ENCODE measurements at regions not wholly inside any gene's neighbourhood (a gene's known extent, or its start where the extent isn't known, plus 50 kb on each side); places are given as distances from the start of the nearest gene placed in this dataset.

DNA sequence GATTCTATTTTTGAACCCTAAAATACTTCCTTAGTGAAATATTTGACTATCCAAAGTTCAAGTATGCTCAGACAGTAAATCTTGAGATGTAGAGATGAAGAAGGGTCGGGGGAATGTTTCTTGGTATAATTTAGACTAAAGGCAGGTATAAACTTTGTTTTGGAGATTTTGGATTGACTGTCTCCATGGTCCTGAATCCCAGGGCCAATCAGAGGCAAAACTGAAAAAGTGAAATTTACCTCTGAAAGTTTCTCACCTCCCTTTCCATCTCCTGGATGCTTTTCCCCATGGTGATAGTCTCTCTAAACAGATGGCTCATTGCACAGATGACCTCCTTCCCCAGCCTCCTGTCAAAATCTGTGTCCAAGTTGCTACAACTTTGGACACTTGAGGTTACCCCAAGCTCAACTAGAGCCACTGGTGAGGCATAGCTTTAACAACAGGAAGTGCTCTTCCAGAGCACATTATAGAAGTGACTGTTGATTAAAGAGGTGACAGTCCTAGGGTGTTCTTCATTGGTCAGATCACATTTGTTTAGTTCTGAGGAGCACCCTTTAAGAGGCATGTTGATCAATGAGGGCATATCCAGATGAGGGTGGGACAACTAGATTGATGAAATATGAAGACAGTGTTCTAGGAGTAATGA is 128.4 kb downstream of the AKAP11 start:
- no TSS peak for BruUV-seq (replicated peaks)
- CTCF ChIA-PET: no interaction called here
- in situ Hi-C loops (cut with HindIII; ENCODE audit: low pct_unique_long_range_greater_than_20kb, low sequenced_read_pairs): no loop called here

DNA sequence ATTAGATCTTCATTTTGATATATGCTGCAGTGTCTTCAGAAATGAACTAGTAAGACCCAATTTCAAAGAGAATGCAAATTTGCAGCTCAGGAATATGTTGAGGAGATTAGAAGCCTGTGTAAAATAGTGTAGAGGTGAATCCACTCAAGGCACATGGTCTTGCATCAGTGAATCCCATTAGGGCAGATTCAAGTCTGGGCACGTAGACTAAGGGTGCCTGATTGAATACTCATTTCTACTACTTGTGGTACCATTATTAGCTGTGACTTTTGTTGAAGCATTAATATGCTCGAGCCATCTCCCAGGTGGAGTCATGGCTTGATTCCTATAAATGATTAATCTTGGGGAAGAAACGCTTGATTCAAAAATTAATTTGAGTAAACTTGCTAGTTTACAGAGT is 129.4 kb downstream of the AKAP11 start:
- Histone ChIP-seq H3K36me3 (ENCODE audit: control insufficient read depth, insufficient read depth, low read length) (no peaks in the 10 kb centered on the region), H3K4me1 (ENCODE audit: control insufficient read depth, insufficient read depth, low read length) (no peaks in the 10 kb centered on the region), H3K27ac (ENCODE audit: low read length) (no peak overlapping the region), H3K27me3 (ENCODE audit: control insufficient read depth, insufficient read depth, low read length) (no peaks in the 10 kb centered on the region), H3K4me3 (ENCODE audit: low read depth in 2 of 2, low read length in 2 of 2) (no peak overlapping the region), H3K9me3 (ENCODE audit: control insufficient read depth, insufficient read depth, low read depth, low read length) (no peaks in the 10 kb centered on the region)
- no peak for DNase-seq (ENCODE audit: low read depth, low spot score)
- ATAC-seq: no peak
- TF ChIP-seq SIN3A (IDR thresholded peaks at IDR 0.05; ENCODE audit: borderline replicate concordance, insufficient read depth, low read depth, low read length): no peak
- TF ChIP-seq, protein P1, sequence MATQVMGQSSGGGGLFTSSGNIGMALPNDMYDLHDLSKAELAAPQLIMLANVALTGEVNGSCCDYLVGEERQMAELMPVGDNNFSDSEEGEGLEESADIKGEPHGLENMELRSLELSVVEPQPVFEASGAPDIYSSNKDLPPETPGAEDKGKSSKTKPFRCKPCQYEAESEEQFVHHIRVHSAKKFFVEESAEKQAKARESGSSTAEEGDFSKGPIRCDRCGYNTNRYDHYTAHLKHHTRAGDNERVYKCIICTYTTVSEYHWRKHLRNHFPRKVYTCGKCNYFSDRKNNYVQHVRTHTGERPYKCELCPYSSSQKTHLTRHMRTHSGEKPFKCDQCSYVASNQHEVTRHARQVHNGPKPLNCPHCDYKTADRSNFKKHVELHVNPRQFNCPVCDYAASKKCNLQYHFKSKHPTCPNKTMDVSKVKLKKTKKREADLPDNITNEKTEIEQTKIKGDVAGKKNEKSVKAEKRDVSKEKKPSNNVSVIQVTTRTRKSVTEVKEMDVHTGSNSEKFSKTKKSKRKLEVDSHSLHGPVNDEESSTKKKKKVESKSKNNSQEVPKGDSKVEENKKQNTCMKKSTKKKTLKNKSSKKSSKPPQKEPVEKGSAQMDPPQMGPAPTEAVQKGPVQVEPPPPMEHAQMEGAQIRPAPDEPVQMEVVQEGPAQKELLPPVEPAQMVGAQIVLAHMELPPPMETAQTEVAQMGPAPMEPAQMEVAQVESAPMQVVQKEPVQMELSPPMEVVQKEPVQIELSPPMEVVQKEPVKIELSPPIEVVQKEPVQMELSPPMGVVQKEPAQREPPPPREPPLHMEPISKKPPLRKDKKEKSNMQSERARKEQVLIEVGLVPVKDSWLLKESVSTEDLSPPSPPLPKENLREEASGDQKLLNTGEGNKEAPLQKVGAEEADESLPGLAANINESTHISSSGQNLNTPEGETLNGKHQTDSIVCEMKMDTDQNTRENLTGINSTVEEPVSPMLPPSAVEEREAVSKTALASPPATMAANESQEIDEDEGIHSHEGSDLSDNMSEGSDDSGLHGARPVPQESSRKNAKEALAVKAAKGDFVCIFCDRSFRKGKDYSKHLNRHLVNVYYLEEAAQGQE (IDR thresholded peaks at IDR 0.05; ENCODE audit: insufficient read depth in 1 of 2, low read depth in 2 of 2, low read length in 1 of 2): no peak
- no peak for TF ChIP-seq TCF7L2 (IDR thresholded peaks at IDR 0.05; ENCODE audit: low read depth, low read length)
- no peak for TF ChIP-seq POLR2AphosphoS5 (IDR thresholded peaks at IDR 0.05; ENCODE audit: low read depth, low read length)
- TF ChIP-seq, protein P2, sequence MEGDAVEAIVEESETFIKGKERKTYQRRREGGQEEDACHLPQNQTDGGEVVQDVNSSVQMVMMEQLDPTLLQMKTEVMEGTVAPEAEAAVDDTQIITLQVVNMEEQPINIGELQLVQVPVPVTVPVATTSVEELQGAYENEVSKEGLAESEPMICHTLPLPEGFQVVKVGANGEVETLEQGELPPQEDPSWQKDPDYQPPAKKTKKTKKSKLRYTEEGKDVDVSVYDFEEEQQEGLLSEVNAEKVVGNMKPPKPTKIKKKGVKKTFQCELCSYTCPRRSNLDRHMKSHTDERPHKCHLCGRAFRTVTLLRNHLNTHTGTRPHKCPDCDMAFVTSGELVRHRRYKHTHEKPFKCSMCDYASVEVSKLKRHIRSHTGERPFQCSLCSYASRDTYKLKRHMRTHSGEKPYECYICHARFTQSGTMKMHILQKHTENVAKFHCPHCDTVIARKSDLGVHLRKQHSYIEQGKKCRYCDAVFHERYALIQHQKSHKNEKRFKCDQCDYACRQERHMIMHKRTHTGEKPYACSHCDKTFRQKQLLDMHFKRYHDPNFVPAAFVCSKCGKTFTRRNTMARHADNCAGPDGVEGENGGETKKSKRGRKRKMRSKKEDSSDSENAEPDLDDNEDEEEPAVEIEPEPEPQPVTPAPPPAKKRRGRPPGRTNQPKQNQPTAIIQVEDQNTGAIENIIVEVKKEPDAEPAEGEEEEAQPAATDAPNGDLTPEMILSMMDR (IDR thresholded peaks at IDR 0.05): no peak
- ChIA-PET CTCF (no interaction called here), POLR2A (no interaction called here)
- no TSS peak for BruUV-seq (replicated peaks)
- in situ Hi-C loops (cut with HindIII; ENCODE audit: low pct_unique_long_range_greater_than_20kb, low sequenced_read_pairs): no loop called here
- intact Hi-C loops (cut with micrococcal nuclease; ENCODE audit: unreplicated experiment): no loop called here

More for the DNA sequence above, 128.4 kb downstream of the AKAP11 start:
- no peaks in the 10 kb centered on the region for H3K9me3 ChIP-seq (ENCODE audit: control insufficient read depth, insufficient read depth, low read depth, low read length)
- no peaks in the 10 kb centered on the region for H3K36me3 ChIP-seq (ENCODE audit: control insufficient read depth, insufficient read depth, low read length)
- ATAC-seq (no peak), DNase-seq (ENCODE audit: low read depth, low spot score) (no peak)
- H3K27ac ChIP-seq (ENCODE audit: low read length): no peak overlapping the region
- H3K4me3 ChIP-seq (ENCODE audit: low read depth in 2 of 2, low read length in 2 of 2): no peak overlapping the region
- POLR2A ChIA-PET: no interaction called here
- TF ChIP-seq SIN3A (IDR thresholded peaks at IDR 0.05; ENCODE audit: borderline replicate concordance, insufficient read depth, low read depth, low read length): no peak
- no peak for TF ChIP-seq TCF7L2 (IDR thresholded peaks at IDR 0.05; ENCODE audit: low read depth, low read length)
- TF ChIP-seq, protein P2 (IDR thresholded peaks at IDR 0.05): no peak
- no peak for TF ChIP-seq POLR2AphosphoS5 (IDR thresholded peaks at IDR 0.05; ENCODE audit: low read depth, low read length)
- TF ChIP-seq, protein P1 (IDR thresholded peaks at IDR 0.05; ENCODE audit: insufficient read depth in 1 of 2, low read depth in 2 of 2, low read length in 1 of 2): no peak
- H3K4me1 ChIP-seq (ENCODE audit: control insufficient read depth, insufficient read depth, low read length): no peaks in the 10 kb centered on the region
- intact Hi-C loops (cut with micrococcal nuclease; ENCODE audit: unreplicated experiment): no loop called here
- H3K27me3 ChIP-seq (ENCODE audit: control insufficient read depth, insufficient read depth, low read length): no peaks in the 10 kb centered on the region
